Vagina (tissue), 2 donors: ENCODE measurements at regions not wholly inside any gene's neighbourhood (a gene's known extent, or its start where the extent isn't known, plus 50 kb on each side); places are given as distances from the start of the nearest gene placed in this dataset.

Experiments used
- DNase-seq, 2 donors: peaks; one replicate each; pipeline ENCODE4 v3.0.0-alpha.2; 2017; ENCODE audit errors: extremely low spot score in 2 of 2
- H3K27ac ChIP-seq: fragments of 200-600 bp; sonication (generic); one replicate; pipeline ENCODE4 v1.5.1; 2019
- H3K27me3 ChIP-seq: fragments of 200-600 bp; sonication (generic); one replicate; pipeline ENCODE4 v1.5.1; 2019
- H3K36me3 ChIP-seq, 2 donors: fragments of 200-600 bp; sonication (generic); one replicate each; pipeline ENCODE4 v1.5.1; 2017 to 2019
- H3K4me1 ChIP-seq: fragments of 200-600 bp; sonication (generic); one replicate; pipeline ENCODE4 v1.5.1; 2019
- H3K4me3 ChIP-seq, 2 donors: fragments of 200-600 bp; sonication (generic); 1 replicate in 1 of 2; 2 replicates in 1 of 2; pipeline ENCODE4 v1.5.1; 2016 to 2019
- H3K9me3 ChIP-seq: fragments of 200-600 bp; sonication (generic); one replicate; pipeline ENCODE4 v1.5.1; 2019
- POLR2A ChIP-seq, 2 donors: fragments of 450-650 bp; IDR thresholded peaks; one replicate each; pipeline ENCODE4 v1.6.1; 2017; ENCODE audit warnings: antibody characterized with exemption in 2 of 2, mild to moderate bottlenecking in 2 of 2, moderate library complexity in 2 of 2
- POLR2AphosphoS5 ChIP-seq, 2 donors: sonication (generic); formaldehyde crosslinking; IDR thresholded peaks; one replicate each; pipeline ENCODE4 v1.9.0; 2017; ENCODE audit warnings: antibody characterized with exemption in 2 of 2, mild to moderate bottlenecking in 2 of 2, low read depth in 1 of 2; ENCODE audit not compliant: insufficient read depth in 1 of 2
- intact Hi-C: fragments of 100-400 bp; cut with DNase I; formaldehyde crosslinking; loops from one replicate; pipeline ENCODE4 v1.15.1; 2023
- TF ChIP-seq, protein P1 (sequence below), 3 experiments: fragments of 450-650 bp in 2 of 3; fragments of 200-600 bp in 1 of 3; sonication (generic) in 1 of 3; IDR thresholded peaks; one replicate each; pipeline ENCODE4 v1.5.1; 2017 to 2019; ENCODE audit warnings: antibody characterized with exemption in 3 of 3, mild to moderate bottlenecking in 2 of 3, moderate library complexity in 2 of 3

DNA sequence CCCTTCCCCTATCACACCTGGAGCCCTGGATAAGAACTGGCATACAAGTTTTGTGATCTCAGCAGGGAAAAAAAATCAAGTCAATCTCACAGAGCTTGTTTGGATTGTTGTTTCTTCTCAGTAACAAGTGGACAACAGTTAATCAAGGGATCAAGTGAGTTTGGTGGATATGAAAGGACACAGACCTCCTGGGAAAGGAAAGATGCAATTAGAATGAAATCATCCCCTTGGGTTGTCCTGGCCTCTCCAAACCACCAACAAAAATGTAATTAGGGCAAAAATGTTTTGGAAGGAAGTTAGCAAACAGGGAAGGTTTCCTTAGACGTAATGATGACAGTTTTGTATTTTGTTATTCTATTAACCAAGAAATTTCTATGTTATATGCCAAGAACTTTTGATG lies 99.1 kb upstream of the PRDM1 start:
- no peaks in the 10 kb centered on the region for H3K27me3 ChIP-seq

DNA sequence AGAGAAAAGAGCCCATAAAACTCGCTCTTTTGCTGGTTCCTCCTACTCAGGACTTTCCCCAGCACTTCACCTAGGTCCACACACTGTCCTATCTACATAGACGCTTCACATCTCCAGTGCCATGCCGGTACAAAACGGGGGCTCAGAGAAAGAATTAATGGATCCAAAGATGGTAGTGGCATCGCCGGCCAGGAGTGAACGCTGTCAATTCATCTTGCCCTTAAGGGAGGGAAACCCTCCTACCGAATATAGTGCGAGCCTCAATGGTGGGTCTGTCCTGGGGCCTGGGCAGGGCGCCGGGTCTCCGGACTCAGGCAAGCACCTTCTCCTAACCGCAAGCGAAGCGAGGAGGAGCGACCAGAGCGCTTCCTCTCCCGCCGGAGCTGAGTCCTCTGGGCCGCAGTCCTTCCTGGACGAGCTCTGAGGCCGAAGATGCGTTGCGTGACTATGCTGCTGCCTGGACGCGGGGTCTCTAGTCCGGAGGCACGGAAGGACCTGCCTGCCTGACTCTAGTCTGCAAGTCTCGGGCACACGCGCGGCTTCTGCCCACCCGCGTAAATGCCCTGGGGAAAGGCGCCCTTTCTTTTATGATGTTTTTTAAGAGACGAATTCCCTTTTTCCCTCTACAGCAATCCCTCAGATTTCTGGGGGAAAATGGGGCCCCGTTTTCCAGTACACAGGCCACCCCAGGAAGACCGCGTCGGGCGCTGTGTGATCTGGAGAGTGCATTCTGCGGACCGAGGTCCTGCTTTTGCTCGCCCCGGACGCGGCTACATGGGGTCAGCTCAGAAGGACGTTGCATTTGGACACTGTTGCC lies 100.1 kb upstream of the PRDM1 start:
- H3K27ac ChIP-seq, result peak overlapping the region; percentile 55
- H3K27me3 ChIP-seq, result no peaks in the 10 kb centered on the region
- H3K36me3 ChIP-seq, result no peaks in the 10 kb centered on the region
- H3K9me3 ChIP-seq, result no peaks in the 10 kb centered on the region
- DNase-seq, result no peak
- TF ChIP-seq POLR2A (IDR thresholded peaks at IDR 0.05) (no peak), POLR2AphosphoS5 (IDR thresholded peaks at IDR 0.05; ENCODE audit: insufficient read depth in 1 of 2, low read depth in 1 of 2) (no peak)
- TF ChIP-seq, protein P1, sequence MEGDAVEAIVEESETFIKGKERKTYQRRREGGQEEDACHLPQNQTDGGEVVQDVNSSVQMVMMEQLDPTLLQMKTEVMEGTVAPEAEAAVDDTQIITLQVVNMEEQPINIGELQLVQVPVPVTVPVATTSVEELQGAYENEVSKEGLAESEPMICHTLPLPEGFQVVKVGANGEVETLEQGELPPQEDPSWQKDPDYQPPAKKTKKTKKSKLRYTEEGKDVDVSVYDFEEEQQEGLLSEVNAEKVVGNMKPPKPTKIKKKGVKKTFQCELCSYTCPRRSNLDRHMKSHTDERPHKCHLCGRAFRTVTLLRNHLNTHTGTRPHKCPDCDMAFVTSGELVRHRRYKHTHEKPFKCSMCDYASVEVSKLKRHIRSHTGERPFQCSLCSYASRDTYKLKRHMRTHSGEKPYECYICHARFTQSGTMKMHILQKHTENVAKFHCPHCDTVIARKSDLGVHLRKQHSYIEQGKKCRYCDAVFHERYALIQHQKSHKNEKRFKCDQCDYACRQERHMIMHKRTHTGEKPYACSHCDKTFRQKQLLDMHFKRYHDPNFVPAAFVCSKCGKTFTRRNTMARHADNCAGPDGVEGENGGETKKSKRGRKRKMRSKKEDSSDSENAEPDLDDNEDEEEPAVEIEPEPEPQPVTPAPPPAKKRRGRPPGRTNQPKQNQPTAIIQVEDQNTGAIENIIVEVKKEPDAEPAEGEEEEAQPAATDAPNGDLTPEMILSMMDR (IDR thresholded peaks at IDR 0.05), result no peak
- H3K4me1 ChIP-seq, result peaks cover 17% of the 10 kb centered on the region
- intact Hi-C loops, result no loop called here
- H3K4me3 ChIP-seq, result peak overlapping the region; percentile 0

More for the DNA sequence above, 99.1 kb upstream of the PRDM1 start:
- intact Hi-C loops, result no loop called here
- Histone ChIP-seq H3K36me3 (no peaks in the 10 kb centered on the region), H3K4me1 (peaks cover 15% of the 10 kb centered on the region), H3K27ac (no peak overlapping the region), H3K4me3 (no peak overlapping the region), H3K9me3 (no peaks in the 10 kb centered on the region)
- TF ChIP-seq, protein P1 (IDR thresholded peaks at IDR 0.05), result no peak
- TF ChIP-seq POLR2AphosphoS5 (IDR thresholded peaks at IDR 0.05; ENCODE audit: insufficient read depth in 1 of 2, low read depth in 1 of 2) (no peak), POLR2A (IDR thresholded peaks at IDR 0.05) (no peak)
- DNase-seq, result no peak

DNA sequence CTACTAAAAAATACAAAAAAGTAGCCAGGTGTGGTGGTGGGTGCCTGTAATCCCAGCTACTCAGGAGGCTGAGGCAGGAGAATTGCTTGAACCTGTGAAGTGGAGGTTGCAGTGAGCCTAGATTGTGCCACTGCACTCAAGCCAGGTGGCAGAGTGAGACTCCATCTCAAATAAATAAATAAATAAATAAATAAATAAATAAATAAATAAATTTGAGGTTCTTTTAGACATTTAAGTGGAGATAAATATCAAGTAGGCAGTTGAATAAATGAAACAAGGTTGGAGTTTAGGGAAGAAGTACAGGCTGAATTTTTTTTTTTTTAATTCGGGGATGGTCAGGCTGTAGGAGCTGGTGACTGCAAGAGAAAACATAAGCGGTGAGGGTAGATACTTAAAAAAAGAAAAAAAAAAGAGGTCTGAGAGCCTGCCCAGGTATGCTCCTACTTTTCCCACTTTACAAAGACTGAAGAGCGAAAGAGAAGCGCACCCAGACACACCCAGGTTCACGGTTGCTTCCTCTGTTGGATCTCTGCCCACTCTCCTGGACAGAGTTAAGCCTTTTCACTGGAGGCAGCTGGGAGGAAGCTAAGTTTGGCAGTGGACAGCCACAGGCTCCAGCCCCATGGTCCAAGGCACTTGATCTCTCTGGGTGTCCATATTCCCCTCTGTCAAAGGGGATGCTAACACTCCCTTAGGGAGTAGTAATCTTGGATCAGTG lies 100.9 kb upstream of the PRDM1 start:
- Histone ChIP-seq H3K4me1 (peaks cover 18% of the 10 kb centered on the region), H3K4me3 (peak overlapping the region in 1 of 2 donors; percentile 0), H3K27me3 (no peaks in the 10 kb centered on the region), H3K36me3 (no peaks in the 10 kb centered on the region), H3K27ac (peak overlapping the region; percentile 55), H3K9me3 (no peaks in the 10 kb centered on the region)
- DNase-seq, result no peak
- intact Hi-C loops, result no loop called here
- TF ChIP-seq, protein P1 (IDR thresholded peaks at IDR 0.05), result no peak
- TF ChIP-seq POLR2A (IDR thresholded peaks at IDR 0.05) (no peak), POLR2AphosphoS5 (IDR thresholded peaks at IDR 0.05; ENCODE audit: insufficient read depth in 1 of 2, low read depth in 1 of 2) (no peak)

DNA sequence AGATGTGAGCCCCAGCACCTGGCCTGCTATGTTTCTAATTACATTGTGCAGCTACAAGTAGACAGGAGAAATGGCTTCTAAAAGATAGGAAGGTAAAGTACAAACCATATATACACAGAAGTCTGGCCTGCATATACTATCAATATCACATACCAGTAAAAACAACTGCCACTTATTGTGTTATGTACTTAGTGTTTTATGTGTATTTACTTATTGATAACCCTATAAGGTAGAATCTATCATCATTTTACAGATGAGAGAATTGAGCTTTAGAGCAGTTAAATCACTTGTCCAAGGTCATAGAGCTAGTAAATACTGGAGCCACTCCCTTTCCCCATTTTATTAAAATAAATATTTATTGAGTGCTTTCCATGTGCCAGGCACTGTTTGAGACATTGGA lies 102.4 kb upstream of the PRDM1 start:
- DNase-seq, result no peak
- Histone ChIP-seq H3K27me3 (no peaks in the 10 kb centered on the region), H3K9me3 (no peaks in the 10 kb centered on the region), H3K27ac (no peak overlapping the region), H3K4me3 (no peak overlapping the region), H3K4me1 (peaks cover 18% of the 10 kb centered on the region), H3K36me3 (no peaks in the 10 kb centered on the region)
- TF ChIP-seq POLR2AphosphoS5 (IDR thresholded peaks at IDR 0.05; ENCODE audit: insufficient read depth in 1 of 2, low read depth in 1 of 2), result no peak
- no peak for TF ChIP-seq POLR2A (IDR thresholded peaks at IDR 0.05)
- TF ChIP-seq, protein P1 (IDR thresholded peaks at IDR 0.05), result no peak
- intact Hi-C loops, result loop anchor here (1.0 kb wide), 1 partner anchor 15 kb away; no protein-coding TSS in a partner anchor
